ENCODE measurements at regions not wholly inside any gene's neighbourhood (a gene's known extent, or its start where the extent isn't known, plus 50 kb on each side); places are given as distances from the start of the nearest gene placed in this dataset.

- peaks cover 70% of the 10 kb centered on the region for H3K9me3 ChIP-seq (ENCODE audit: control insufficient read depth, insufficient read depth, low read length)
- H3K27me3 ChIP-seq (ENCODE audit: control insufficient read depth, insufficient read depth, low read length), result no peaks in the 10 kb centered on the region
- no peak overlapping the region for H3K27ac ChIP-seq (ENCODE audit: low read depth, low read length)
- ChIA-PET CTCF (no interaction called here), POLR2A (interaction anchor here (0.5 kb wide), 1 partner anchor 528 kb away, joined by 3 read pairs; no protein-coding TSS in a partner anchor)
- no peak overlapping the region for H3K4me3 ChIP-seq (ENCODE audit: low read depth, low read length)
- TF ChIP-seq, protein P1, sequence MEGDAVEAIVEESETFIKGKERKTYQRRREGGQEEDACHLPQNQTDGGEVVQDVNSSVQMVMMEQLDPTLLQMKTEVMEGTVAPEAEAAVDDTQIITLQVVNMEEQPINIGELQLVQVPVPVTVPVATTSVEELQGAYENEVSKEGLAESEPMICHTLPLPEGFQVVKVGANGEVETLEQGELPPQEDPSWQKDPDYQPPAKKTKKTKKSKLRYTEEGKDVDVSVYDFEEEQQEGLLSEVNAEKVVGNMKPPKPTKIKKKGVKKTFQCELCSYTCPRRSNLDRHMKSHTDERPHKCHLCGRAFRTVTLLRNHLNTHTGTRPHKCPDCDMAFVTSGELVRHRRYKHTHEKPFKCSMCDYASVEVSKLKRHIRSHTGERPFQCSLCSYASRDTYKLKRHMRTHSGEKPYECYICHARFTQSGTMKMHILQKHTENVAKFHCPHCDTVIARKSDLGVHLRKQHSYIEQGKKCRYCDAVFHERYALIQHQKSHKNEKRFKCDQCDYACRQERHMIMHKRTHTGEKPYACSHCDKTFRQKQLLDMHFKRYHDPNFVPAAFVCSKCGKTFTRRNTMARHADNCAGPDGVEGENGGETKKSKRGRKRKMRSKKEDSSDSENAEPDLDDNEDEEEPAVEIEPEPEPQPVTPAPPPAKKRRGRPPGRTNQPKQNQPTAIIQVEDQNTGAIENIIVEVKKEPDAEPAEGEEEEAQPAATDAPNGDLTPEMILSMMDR (IDR thresholded peaks at IDR 0.05; ENCODE audit: low read depth, low read length), result no peak
- no peak for DNase-seq (ENCODE audit: low read depth, low spot score)
Observed at GRCh38 chr11:70584498-70585235, 186.3 kb downstream of the CTTN start.

- no peak for DNase-seq (ENCODE audit: low read depth, low spot score)
- TF ChIP-seq, protein P1 (IDR thresholded peaks at IDR 0.05; ENCODE audit: low read depth, low read length), result no peak
- CTCF ChIA-PET, result no interaction called here
- peaks cover 65% of the 10 kb centered on the region for H3K9me3 ChIP-seq (ENCODE audit: control insufficient read depth, insufficient read depth, low read length)
- H3K27me3 ChIP-seq (ENCODE audit: control insufficient read depth, insufficient read depth, low read length), result no peaks in the 10 kb centered on the region
- no peak overlapping the region for H3K4me3 ChIP-seq (ENCODE audit: low read depth, low read length)
- POLR2A ChIA-PET, result no interaction called here
- no peak overlapping the region for H3K27ac ChIP-seq (ENCODE audit: low read depth, low read length)
Observed at GRCh38 chr11:70585236-70585545, 186.9 kb downstream of the CTTN start.

DNA sequence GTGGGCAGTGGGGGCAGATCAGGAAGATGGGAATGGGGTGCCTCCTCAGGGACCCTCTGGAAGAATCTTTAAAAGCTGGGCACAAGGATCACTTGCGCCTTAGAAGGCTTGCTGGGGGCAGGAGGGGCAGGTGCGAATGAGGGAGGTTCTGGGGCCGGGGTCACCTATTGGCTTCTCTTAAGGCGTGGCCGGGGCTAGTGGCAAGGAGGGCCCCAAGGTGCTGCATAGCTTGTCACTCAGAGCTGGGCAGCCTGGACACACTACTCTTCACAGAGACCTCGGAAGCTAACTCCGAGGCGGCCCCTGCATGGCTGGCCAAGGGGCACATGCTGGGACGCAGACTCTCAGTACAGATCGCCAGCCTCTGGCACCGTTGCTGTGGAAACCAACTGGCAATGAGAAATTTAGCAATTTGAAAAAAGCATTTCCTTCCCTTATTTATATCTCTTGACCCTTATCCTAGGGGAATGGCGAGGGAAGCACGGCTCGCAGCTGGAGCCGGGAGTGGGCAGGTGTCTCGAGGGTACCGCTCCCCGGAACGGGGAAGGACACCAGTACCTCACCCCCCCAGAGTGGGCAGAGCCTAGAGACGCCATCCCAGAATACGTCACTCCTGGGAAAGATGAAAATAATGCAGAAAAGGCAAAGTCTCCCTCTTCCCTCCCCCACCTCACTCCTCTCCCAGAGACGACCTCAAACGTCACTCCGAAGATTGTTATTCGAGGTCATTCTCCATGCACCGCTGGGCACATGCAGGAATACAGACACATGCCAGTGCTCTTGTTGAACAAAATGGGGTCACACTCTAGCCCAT lies 188.1 kb downstream of the CTTN start:
- Histone ChIP-seq H3K27me3 (ENCODE audit: control insufficient read depth, insufficient read depth, low read length) (no peaks in the 10 kb centered on the region), H3K27ac (ENCODE audit: low read depth, low read length) (no peak overlapping the region), H3K4me3 (ENCODE audit: low read depth, low read length) (no peak overlapping the region), H3K9me3 (ENCODE audit: control insufficient read depth, insufficient read depth, low read length) (peaks cover 57% of the 10 kb centered on the region)
- ChIA-PET CTCF (no interaction called here), POLR2A (no interaction called here)
- no peak for DNase-seq (ENCODE audit: low read depth, low spot score)
- TF ChIP-seq, protein P1 (IDR thresholded peaks at IDR 0.05; ENCODE audit: low read depth, low read length), result no peak

- CTCF ChIA-PET, result no interaction called here
- Histone ChIP-seq H3K27ac (ENCODE audit: low read depth, low read length) (no peak overlapping the region), H3K4me3 (ENCODE audit: low read depth, low read length) (no peak overlapping the region), H3K9me3 (ENCODE audit: control insufficient read depth, insufficient read depth, low read length) (peaks cover 59% of the 10 kb centered on the region), H3K27me3 (ENCODE audit: control insufficient read depth, insufficient read depth, low read length) (no peaks in the 10 kb centered on the region)
- TF ChIP-seq, protein P1 (IDR thresholded peaks at IDR 0.05; ENCODE audit: low read depth, low read length), result no peak
- no peak for DNase-seq (ENCODE audit: low read depth, low spot score)
- POLR2A ChIA-PET, result no interaction called here
Observed at GRCh38 chr11:70587075-70587389, 188.7 kb downstream of the CTTN start.

- Histone ChIP-seq H3K9me3 (ENCODE audit: control insufficient read depth, insufficient read depth, low read length) (peaks cover 57% of the 10 kb centered on the region), H3K27ac (ENCODE audit: low read depth, low read length) (no peak overlapping the region), H3K27me3 (ENCODE audit: control insufficient read depth, insufficient read depth, low read length) (no peaks in the 10 kb centered on the region), H3K4me3 (ENCODE audit: low read depth, low read length) (no peak overlapping the region)
- ChIA-PET POLR2A (no interaction called here), CTCF (no interaction called here)
- TF ChIP-seq, protein P1 (IDR thresholded peaks at IDR 0.05; ENCODE audit: low read depth, low read length), result no peak
- no peak for DNase-seq (ENCODE audit: low read depth, low spot score)
Observed at GRCh38 chr11:70590356-70590991, 192.1 kb downstream of the CTTN start.

Data from AG04450 (cell line).